PC-3 (cell line): ENCODE measurements at regions not wholly inside any gene's neighbourhood (a gene's known extent, or its start where the extent isn't known, plus 50 kb on each side); places are given as distances from the start of the nearest gene placed in this dataset.
A peak's percentile ranks its signal among the peaks of the same experiment; 100 is the strongest.

Experiments used
- ATAC-seq: fragments of 200-7000 bp; cut with Tn5 transposase; 2 replicates; pipeline ENCODE4 v1.9.1; 2020; ENCODE audit warnings: mild to moderate bottlenecking, moderate library complexity
- BruUV-seq: library from RNA; stranded (reverse); fragments of 400-500 nt; replicated peaks from 2 replicates; lab custom pipeline; 2021; lab: Mats Ljungman, UMichigan
- CTCF ChIA-PET: fragments of 300-600 bp; sonication (Branson Sonifier 250); formaldehyde crosslinking; loops from one replicate; lab custom pipeline; 2022; ENCODE audit warnings: antibody characterized with exemption; lab: Charles Lee
- POLR2A ChIA-PET: fragments of 300-600 bp; sonication (Branson Sonifier 250); formaldehyde crosslinking; loops from one replicate; lab custom pipeline; 2022; ENCODE audit warnings: antibody characterized with exemption; ENCODE audit not compliant: unreplicated experiment; lab: Charles Lee
- DNase-seq: peaks from one replicate; pipeline ENCODE4 v3.0.0-alpha.2; 2015
- H2AFZ ChIP-seq: fragments of 300-600 bp; sonication (generic); 2 replicates; pipeline ENCODE4 v1.6.0; 2016; ENCODE audit warnings: antibody characterized with exemption, low read length
- H3F3A ChIP-seq: fragments of 300-600 bp; sonication (generic); one replicate; pipeline ENCODE4 v1.6.0; 2017; ENCODE audit warnings: antibody characterized with exemption, low read length, control low read depth, mild to moderate bottlenecking; ENCODE audit not compliant: unreplicated experiment
- H3K27ac ChIP-seq: fragments of 300-600 bp; sonication (generic); 2 replicates; pipeline ENCODE4 v1.5.1; 2016; ENCODE audit warnings: mild to moderate bottlenecking, low read length
- H3K27me3 ChIP-seq: fragments of 300-600 bp; sonication (generic); 2 replicates; pipeline ENCODE4 v1.6.1; 2016; ENCODE audit warnings: low read length, mixed read lengths
- H3K36me3 ChIP-seq: fragments of 300-600 bp; sonication (generic); 2 replicates; pipeline ENCODE4 v1.6.1; 2016; ENCODE audit warnings: low read depth, mixed run types, low read length, mixed read lengths
- H3K4me1 ChIP-seq: fragments of 300-600 bp; sonication (generic); 2 replicates; pipeline ENCODE4 v1.5.1; 2016; ENCODE audit warnings: low read length; ENCODE audit not compliant: insufficient read depth
- H3K4me2 ChIP-seq: fragments of 300-600 bp; sonication (generic); 2 replicates; pipeline ENCODE4 v1.6.0; 2016; ENCODE audit warnings: low read length
- H3K4me3 ChIP-seq: fragments of 300-600 bp; sonication (generic); 2 replicates; pipeline ENCODE4 v1.5.1; 2016; ENCODE audit warnings: mild to moderate bottlenecking, low read length, mixed read lengths
- H3K79me2 ChIP-seq: fragments of 300-600 bp; sonication (generic); 2 replicates; pipeline ENCODE4 v1.6.1; 2017; ENCODE audit warnings: low read length, mixed read lengths
- H3K9ac ChIP-seq: fragments of 300-600 bp; sonication (generic); 2 replicates; pipeline ENCODE4 v1.6.0; 2016; ENCODE audit warnings: mild to moderate bottlenecking, low read length
- H3K9me2 ChIP-seq: fragments of 300-600 bp; sonication (generic); replicated peaks from 2 replicates; pipeline ENCODE4 v1.6.1; 2016; ENCODE audit warnings: mixed run types, low read length, mixed read lengths
- H3K9me3 ChIP-seq: fragments of 300-600 bp; sonication (generic); 2 replicates; pipeline ENCODE4 v1.6.1; 2016; ENCODE audit warnings: low read length, mixed read lengths
- H4K20me1 ChIP-seq: fragments of 300-600 bp; sonication (generic); 2 replicates; pipeline ENCODE4 v1.6.1; 2016; ENCODE audit warnings: low read length, mixed read lengths
- CTCF ChIP-seq: fragments of 300-600 bp; sonication (generic); conservative IDR thresholded peaks from 2 replicates; pipeline ENCODE4 v1.5.1; 2017; ENCODE audit warnings: antibody characterized with exemption, low read depth, mild to moderate bottlenecking, low read length
- EZH2 ChIP-seq: fragments of 300-600 bp; sonication (generic); IDR thresholded peaks from one replicate; pipeline ENCODE4 v1.6.1; 2017; ENCODE audit warnings: antibody characterized with exemption, mild to moderate bottlenecking, low read length; ENCODE audit not compliant: unreplicated experiment
- EZH2phosphoT487 ChIP-seq: fragments of 300-600 bp; sonication (generic); IDR thresholded peaks from 2 replicates; pipeline ENCODE4 v1.6.1; 2018; ENCODE audit warnings: mild to moderate bottlenecking, antibody characterized with exemption, low read length, borderline replicate concordance
- intact Hi-C: fragments of 100-400 bp; cut with micrococcal nuclease; formaldehyde crosslinking; loops from 2 replicates; pipeline ENCODE4 v1.9.0; 2023

- no TSS peak for BruUV-seq
- Histone ChIP-seq H3K27ac (no peak overlapping the region), H3K9me2 (no peaks in the 10 kb centered on the region), H3F3A (no peaks in the 10 kb centered on the region), H3K4me1 (no peaks in the 10 kb centered on the region), H3K79me2 (no peaks in the 10 kb centered on the region), H3K4me3 (no peak overlapping the region), H3K9ac (no peak overlapping the region), H2AFZ (no peak overlapping the region), H3K4me2 (no peak overlapping the region), H3K9me3 (no peaks in the 10 kb centered on the region), H3K27me3 (no peaks in the 10 kb centered on the region), H4K20me1 (no peaks in the 10 kb centered on the region), H3K36me3 (no peaks in the 10 kb centered on the region)
- ChIA-PET POLR2A (no interaction called here), CTCF (no interaction called here)
- DNase-seq: peak; percentile 21
- intact Hi-C loops: no loop called here
- TF ChIP-seq CTCF (no peak), EZH2 (no peak), EZH2phosphoT487 (no peak)
- no peak for ATAC-seq
Observed at GRCh38 chr13:63625869-63626268, 2210.2 kb upstream of the PCDH20 start.

GRCh38 chr13:63614874-63615612 lies 2199.4 kb upstream of the PCDH20 start:
- no peaks in the 10 kb centered on the region for H3K9me2 ChIP-seq
- no peaks in the 10 kb centered on the region for H3K4me1 ChIP-seq
- H3K4me3 ChIP-seq: no peak overlapping the region
- no peak for TF ChIP-seq EZH2
- TF ChIP-seq CTCF: no peak
- no peak for TF ChIP-seq EZH2phosphoT487
- no peak overlapping the region for H3K27ac ChIP-seq
- no peaks in the 10 kb centered on the region for H4K20me1 ChIP-seq
- ATAC-seq (no peak), DNase-seq (no peak)
- no peaks in the 10 kb centered on the region for H3K36me3 ChIP-seq
- intact Hi-C loops: no loop called here
- BruUV-seq: no TSS peak
- CTCF ChIA-PET: no interaction called here
- no peaks in the 10 kb centered on the region for H3F3A ChIP-seq
- H3K27me3 ChIP-seq: no peaks in the 10 kb centered on the region
- POLR2A ChIA-PET: no interaction called here
- H3K4me2 ChIP-seq: no peak overlapping the region
- H3K9ac ChIP-seq: no peak overlapping the region
- H3K79me2 ChIP-seq: no peaks in the 10 kb centered on the region
- H3K9me3 ChIP-seq: no peaks in the 10 kb centered on the region
- no peak overlapping the region for H2AFZ ChIP-seq

GRCh38 chr13:63607153-63607552 lies 2191.5 kb upstream of the PCDH20 start:
- Histone ChIP-seq H3K27me3 (no peaks in the 10 kb centered on the region), H2AFZ (no peak overlapping the region), H4K20me1 (no peaks in the 10 kb centered on the region), H3K4me3 (no peak overlapping the region), H3K9ac (no peak overlapping the region), H3K4me1 (no peaks in the 10 kb centered on the region), H3K4me2 (no peak overlapping the region), H3K27ac (no peak overlapping the region), H3K9me2 (no peaks in the 10 kb centered on the region), H3K9me3 (no peaks in the 10 kb centered on the region), H3F3A (no peaks in the 10 kb centered on the region), H3K79me2 (no peaks in the 10 kb centered on the region), H3K36me3 (no peaks in the 10 kb centered on the region)
- no TSS peak for BruUV-seq
- CTCF ChIA-PET: no interaction called here
- no peak for ATAC-seq
- POLR2A ChIA-PET: interaction anchor here (0.6 kb wide), 1 partner anchor 600 kb away, joined by 3 read pairs; no protein-coding TSS in a partner anchor
- intact Hi-C loops: no loop called here
- no peak for DNase-seq
- TF ChIP-seq CTCF: no peak
- no peak for TF ChIP-seq EZH2
- TF ChIP-seq EZH2phosphoT487: no peak
